Astrocyte of the cerebellum (primary cell): ENCODE measurements at regions not wholly inside any gene's neighbourhood (a gene's known extent, or its start where the extent isn't known, plus 50 kb on each side); places are given as distances from the start of the nearest gene placed in this dataset.
"Not testable (repeated sequence)": the region's sequence is repeated elsewhere in the genome, so short reads cannot be mapped to it uniquely, and the experiment has no call there.

Experiments
- DNase-seq: peaks from one replicate; pipeline ENCODE4 v3.0.0-alpha.2; 2011; ENCODE audit warnings: low read depth
- H3K4me3 ChIP-seq: 2 replicates; pipeline ENCODE4 v1.5.1; 2011; ENCODE audit warnings: mild to moderate bottlenecking, low read depth, low read length, moderate library complexity
- in situ Hi-C: cut with HindIII; loops from 2 replicates; pipeline ENCODE4 v1.10.0; 2017; ENCODE audit warnings: low sequenced_read_pairs
- TF ChIP-seq, protein P1 (sequence below): IDR thresholded peaks from 2 replicates; pipeline ENCODE4 v1.5.1; 2012; ENCODE audit warnings: low read length, low read depth, moderate library complexity, mild to moderate bottlenecking; ENCODE audit errors: missing control alignments

DNA sequence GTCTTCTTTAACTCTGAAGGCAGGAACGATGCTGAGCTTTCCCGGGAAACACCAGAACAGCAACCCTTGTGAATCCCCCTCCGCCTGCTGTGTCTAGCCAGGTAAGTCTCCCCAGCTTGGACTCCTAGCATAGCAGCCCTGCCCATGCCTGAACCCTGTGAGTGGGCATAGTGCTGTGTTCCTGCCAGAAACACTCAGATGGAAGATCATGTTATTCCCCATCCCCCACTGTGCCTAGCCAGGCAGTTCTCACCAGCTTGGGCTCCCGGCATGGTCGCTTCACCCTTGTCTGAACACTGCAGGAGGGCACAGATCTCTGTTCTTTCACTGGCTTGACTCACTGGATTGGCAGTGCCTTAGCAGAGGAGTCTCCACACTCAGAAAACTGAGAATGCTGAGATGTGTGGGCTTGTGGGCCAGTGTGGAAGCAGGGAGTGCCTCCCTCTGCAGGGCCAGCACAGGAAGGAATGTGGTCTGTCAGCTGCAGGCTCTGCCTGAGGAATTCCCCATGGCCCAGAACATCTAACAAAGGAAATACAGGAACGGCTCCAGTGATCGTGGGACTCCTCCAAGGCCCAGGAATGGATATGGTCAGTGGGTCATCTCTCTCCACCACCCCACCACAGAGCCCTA lies 440.1 kb upstream of the ADGRB3 start:
- in situ Hi-C loops, result no loop called here
- DNase-seq, result no peak
- TF ChIP-seq, protein P1, sequence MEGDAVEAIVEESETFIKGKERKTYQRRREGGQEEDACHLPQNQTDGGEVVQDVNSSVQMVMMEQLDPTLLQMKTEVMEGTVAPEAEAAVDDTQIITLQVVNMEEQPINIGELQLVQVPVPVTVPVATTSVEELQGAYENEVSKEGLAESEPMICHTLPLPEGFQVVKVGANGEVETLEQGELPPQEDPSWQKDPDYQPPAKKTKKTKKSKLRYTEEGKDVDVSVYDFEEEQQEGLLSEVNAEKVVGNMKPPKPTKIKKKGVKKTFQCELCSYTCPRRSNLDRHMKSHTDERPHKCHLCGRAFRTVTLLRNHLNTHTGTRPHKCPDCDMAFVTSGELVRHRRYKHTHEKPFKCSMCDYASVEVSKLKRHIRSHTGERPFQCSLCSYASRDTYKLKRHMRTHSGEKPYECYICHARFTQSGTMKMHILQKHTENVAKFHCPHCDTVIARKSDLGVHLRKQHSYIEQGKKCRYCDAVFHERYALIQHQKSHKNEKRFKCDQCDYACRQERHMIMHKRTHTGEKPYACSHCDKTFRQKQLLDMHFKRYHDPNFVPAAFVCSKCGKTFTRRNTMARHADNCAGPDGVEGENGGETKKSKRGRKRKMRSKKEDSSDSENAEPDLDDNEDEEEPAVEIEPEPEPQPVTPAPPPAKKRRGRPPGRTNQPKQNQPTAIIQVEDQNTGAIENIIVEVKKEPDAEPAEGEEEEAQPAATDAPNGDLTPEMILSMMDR, result no peak
- no peak overlapping the region for H3K4me3 ChIP-seq

DNA sequence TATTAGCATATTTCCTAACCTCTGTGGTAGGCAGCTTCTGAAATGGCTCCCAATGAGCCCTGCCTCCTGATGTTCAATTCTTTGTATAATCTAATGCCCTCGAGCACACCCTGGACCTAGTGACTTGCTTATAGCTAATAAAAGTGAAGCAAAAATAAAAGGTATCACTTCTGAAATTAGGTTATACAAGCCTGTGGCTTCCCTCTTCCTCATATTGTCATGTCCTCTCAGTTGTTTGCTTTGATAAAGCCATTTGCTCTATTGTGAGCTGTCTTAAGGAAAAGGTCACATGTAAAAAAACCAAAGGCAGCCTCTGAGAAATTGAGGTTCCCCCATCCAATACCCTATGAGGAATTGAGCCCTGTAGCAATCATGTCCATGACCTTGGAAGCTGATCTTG lies 442.1 kb upstream of the ADGRB3 start:
- TF ChIP-seq, protein P1, result no peak
- in situ Hi-C loops, result no loop called here
- no peak overlapping the region for H3K4me3 ChIP-seq
- no peak for DNase-seq

DNA sequence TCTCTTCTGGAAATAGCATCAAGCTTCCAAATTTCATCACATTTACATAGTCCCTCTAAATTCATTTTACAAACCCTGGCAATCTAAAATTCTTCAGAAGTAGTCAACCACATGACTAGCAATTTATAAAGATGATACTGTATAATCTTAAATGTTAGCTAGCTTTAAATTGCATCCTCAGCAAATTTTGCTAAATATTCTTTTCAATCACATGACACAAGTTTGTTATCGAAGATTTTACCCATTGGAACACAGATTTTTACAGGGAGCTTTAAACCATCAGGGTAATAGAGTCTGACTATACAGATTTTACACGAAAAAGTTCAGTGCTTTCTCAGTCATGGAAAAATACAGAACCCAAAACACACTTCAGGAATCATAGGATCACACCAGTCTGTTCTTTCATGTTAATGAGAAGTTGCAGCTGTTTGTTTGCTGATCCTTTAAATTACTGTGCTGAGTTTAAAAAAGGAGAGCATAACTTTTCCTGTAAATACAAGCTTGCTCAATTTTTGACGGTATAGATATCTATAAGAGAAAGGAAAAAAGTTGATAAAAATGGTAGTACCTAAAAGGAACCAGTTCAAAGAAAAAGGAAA lies 445.8 kb upstream of the ADGRB3 start:
- H3K4me3 ChIP-seq, result no peak overlapping the region
- TF ChIP-seq, protein P1, result no peak
- in situ Hi-C loops, result no loop called here
- DNase-seq, result no peak

DNA sequence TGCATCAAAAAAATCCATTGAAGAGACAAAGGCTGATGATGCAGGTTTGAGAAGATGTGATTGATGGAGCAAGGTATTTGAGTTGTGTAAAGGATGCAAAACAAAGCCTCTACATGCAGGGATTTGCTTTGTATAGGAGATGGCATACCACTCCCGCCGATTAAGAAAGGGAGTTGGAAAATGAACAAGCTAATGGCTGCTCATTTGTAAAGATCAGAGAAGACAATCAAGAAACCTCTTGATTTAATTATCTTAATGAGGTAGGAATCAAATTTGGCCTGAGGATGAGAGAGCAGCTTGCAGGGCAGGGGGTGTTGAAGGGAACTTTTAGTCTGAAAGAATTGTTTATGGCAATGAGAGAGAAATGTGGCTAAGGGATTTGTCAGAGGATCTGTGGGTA lies 448.2 kb upstream of the ADGRB3 start:
- H3K4me3 ChIP-seq, result no peak overlapping the region
- no peak for DNase-seq
- TF ChIP-seq, protein P1, result no peak
- in situ Hi-C loops, result no loop called here

DNA sequence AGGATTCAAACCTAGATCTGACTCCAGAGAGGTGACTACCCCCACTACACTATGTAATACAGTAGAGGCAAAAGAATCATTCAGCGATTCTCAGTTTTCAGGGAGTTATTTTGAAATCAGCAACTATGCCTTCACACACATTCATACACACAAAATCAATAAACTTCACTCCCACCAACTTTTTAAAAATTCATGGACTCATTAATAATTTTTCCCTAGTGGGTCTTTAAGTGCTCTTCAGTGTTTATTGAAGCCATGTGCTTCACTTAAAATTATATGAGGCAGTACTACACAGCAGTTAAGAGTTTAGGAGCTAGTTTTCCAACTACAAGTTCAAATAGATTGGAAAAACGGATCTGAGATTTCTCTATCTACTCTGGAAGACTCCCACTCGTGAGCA lies 452.7 kb upstream of the ADGRB3 start:
- TF ChIP-seq, protein P1, result no peak
- no peak for DNase-seq
- H3K4me3 ChIP-seq, result no peak overlapping the region
- in situ Hi-C loops, result no loop called here

DNA sequence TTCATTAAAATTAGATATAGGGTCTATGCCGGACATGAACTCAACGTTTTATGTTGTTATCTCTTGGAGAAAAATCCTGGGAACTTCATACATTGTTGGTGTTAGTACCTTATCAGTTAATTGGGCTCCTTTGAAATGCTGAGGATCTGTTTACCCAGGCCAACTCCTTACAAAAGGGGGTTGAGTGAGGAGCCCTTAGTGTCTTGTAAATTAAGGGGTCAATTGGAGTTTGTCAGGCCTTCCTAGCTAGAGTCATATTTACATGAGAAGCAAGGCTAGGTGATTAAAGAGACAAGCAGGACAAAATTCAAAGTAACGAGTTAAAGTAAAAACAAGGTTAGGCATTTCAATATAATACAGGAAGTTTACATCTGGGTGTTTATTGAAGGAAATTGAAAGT lies 454.1 kb upstream of the ADGRB3 start:
- H3K4me3 ChIP-seq, DNase-seq, in situ Hi-C loops: not testable (repeated sequence)

DNA sequence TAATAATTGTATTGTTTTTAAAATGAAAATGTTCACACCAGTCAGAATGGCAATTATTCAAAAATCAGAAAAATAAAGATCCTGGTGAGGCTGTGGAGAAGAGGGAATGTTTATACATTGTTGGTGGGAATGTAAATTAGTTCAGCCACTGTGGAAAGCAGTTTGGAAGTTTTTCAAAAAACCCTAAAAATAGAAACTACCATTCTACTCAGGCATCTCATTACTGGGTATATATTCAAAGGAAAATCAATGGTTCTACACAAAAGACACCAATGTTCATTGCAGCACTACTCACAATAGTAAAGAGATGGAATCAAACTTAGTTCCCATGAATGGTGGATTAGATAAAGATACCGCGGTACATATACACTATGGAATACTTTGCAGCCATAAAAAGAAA lies 461.5 kb upstream of the ADGRB3 start:
- DNase-seq, result peak; percentile 1
- no peak overlapping the region for H3K4me3 ChIP-seq
- TF ChIP-seq, protein P1, result no peak
- in situ Hi-C loops, result no loop called here
